IMR-90 (cell line): ENCODE measurements at regions not wholly inside any gene's neighbourhood (a gene's known extent, or its start where the extent isn't known, plus 50 kb on each side); places are given as distances from the start of the nearest gene placed in this dataset.

Experiments used
- ATAC-seq: fragments of 200-7000 bp; cut with Tn5 transposase; 2 replicates; pipeline ENCODE4 v1.9.1; 2020; ENCODE audit warnings: low read depth, mild to moderate bottlenecking, moderate library complexity
- BruUV-seq: library from RNA; stranded (reverse); fragments of 400-500 nt; replicated peaks from 2 replicates; lab custom pipeline; 2021; lab: Mats Ljungman, UMichigan
- CTCF ChIA-PET: fragments of 300-600 bp; formaldehyde crosslinking; extraction: SDS; loops from one replicate; lab custom pipeline; 2021; ENCODE audit warnings: antibody characterized with exemption; lab: Yijun Ruan, JAX
- POLR2A ChIA-PET: fragments of 300-600 bp; sonication (Branson Sonifier 250); formaldehyde crosslinking; loops from one replicate; lab custom pipeline; 2022; ENCODE audit warnings: antibody characterized with exemption; ENCODE audit not compliant: unreplicated experiment; lab: Charles Lee
- DNase-seq: peaks from one replicate; pipeline ENCODE4 v3.0.0; 2013
- H2AFZ ChIP-seq: replicated peaks from 2 replicates; pipeline ENCODE3; 2013; ENCODE audit warnings: low read length, mild to moderate bottlenecking; ENCODE audit not compliant: poor library complexity
- H2AK5ac ChIP-seq: 2 replicates; pipeline ENCODE4 v1.6.1; 2013; ENCODE audit warnings: low read depth, low read length, inconsistent platforms
- H2AK9ac ChIP-seq: replicated peaks from 2 replicates; pipeline ENCODE3; 2013; ENCODE audit warnings: mild to moderate bottlenecking, low read depth, low read length, moderate library complexity; ENCODE audit not compliant: poor library complexity
- H2BK120ac ChIP-seq: 2 replicates; pipeline ENCODE4 v1.6.1; 2013; ENCODE audit warnings: low read depth, low read length, inconsistent platforms
- H2BK15ac ChIP-seq: 3 replicates; pipeline ENCODE4 v1.6.1; 2013; ENCODE audit warnings: low read depth, low read length, inconsistent platforms
- H2BK20ac ChIP-seq: 2 replicates; pipeline ENCODE4 v1.6.1; 2013; ENCODE audit warnings: low read depth, mild to moderate bottlenecking, inconsistent platforms, low read length, moderate library complexity
- H2BK5ac ChIP-seq: 2 replicates; pipeline ENCODE4 v1.6.1; 2013; ENCODE audit warnings: mild to moderate bottlenecking, low read depth, low read length, inconsistent platforms; ENCODE audit not compliant: poor library complexity, severe bottlenecking
- H3K14ac ChIP-seq: replicated peaks from 2 replicates; pipeline ENCODE4 v1.6.1; 2013; ENCODE audit warnings: low read depth, low read length, inconsistent platforms
- H3K18ac ChIP-seq: 2 replicates; pipeline ENCODE4 v1.6.1; 2013; ENCODE audit warnings: low read depth, low read length, control low read depth
- H3K23ac ChIP-seq: 2 replicates; pipeline ENCODE4 v1.6.1; 2013; ENCODE audit warnings: low read depth, low read length, inconsistent platforms
- H3K27ac ChIP-seq: 2 replicates; pipeline ENCODE4 v1.5.1; 2013; ENCODE audit warnings: mild to moderate bottlenecking, control low read depth, low read length; ENCODE audit not compliant: insufficient read depth
- H3K27me3 ChIP-seq: 2 replicates; pipeline ENCODE4 v1.6.1; 2013; ENCODE audit warnings: low read length; ENCODE audit not compliant: control insufficient read depth, insufficient read depth
- H3K36me3 ChIP-seq: 2 replicates; pipeline ENCODE4 v1.6.1; 2013; ENCODE audit warnings: low read length, mixed read lengths; ENCODE audit not compliant: control insufficient read depth, insufficient read depth
- H3K4ac ChIP-seq: 2 replicates; pipeline ENCODE4 v1.6.1; 2013; ENCODE audit warnings: low read depth, low read length, inconsistent platforms
- H3K4me1 ChIP-seq: 2 replicates; pipeline ENCODE4 v1.6.1; 2013; ENCODE audit warnings: low read length, mixed read lengths; ENCODE audit not compliant: control insufficient read depth, insufficient read depth
- H3K4me2 ChIP-seq: 2 replicates; pipeline ENCODE4 v1.6.1; 2013; ENCODE audit warnings: low read depth, mild to moderate bottlenecking, control low read depth, low read length, moderate library complexity
- H3K4me3 ChIP-seq: 2 replicates; pipeline ENCODE4 v1.5.1; 2013; ENCODE audit warnings: low read depth, mild to moderate bottlenecking, control low read depth, low read length, moderate library complexity; ENCODE audit not compliant: insufficient read depth
- H3K56ac ChIP-seq: 2 replicates; pipeline ENCODE4 v1.6.1; 2013; ENCODE audit warnings: low read length, inconsistent platforms; ENCODE audit not compliant: insufficient read depth; ENCODE audit errors: extremely low read depth
- H3K79me1 ChIP-seq, 2 experiments: 2 replicates each; pipeline ENCODE4 v1.6.1; 2013; ENCODE audit warnings: low read length in 2 of 2, inconsistent platforms in 1 of 2, low read depth in 1 of 2
- H3K9ac ChIP-seq: 2 replicates; pipeline ENCODE4 v1.6.1; 2013; ENCODE audit warnings: low read depth, low read length, control low read depth
- H3K9me1 ChIP-seq: 2 replicates; pipeline ENCODE4 v1.6.1; 2013; ENCODE audit warnings: low read length, inconsistent platforms; ENCODE audit not compliant: insufficient read depth
- H3K9me3 ChIP-seq: 2 replicates; pipeline ENCODE4 v1.6.1; 2013; ENCODE audit warnings: low read length; ENCODE audit not compliant: control insufficient read depth, insufficient read depth
- H4K20me1 ChIP-seq: 2 replicates; pipeline ENCODE4 v1.6.1; 2013; ENCODE audit warnings: low read length, inconsistent platforms; ENCODE audit not compliant: insufficient read depth
- H4K5ac ChIP-seq: 2 replicates; pipeline ENCODE4 v1.6.1; 2013; ENCODE audit warnings: mild to moderate bottlenecking, low read depth, low read length, control low read depth
- H4K8ac ChIP-seq, 2 experiments: 2 replicates each; pipeline ENCODE4 v1.6.1; 2013; ENCODE audit warnings: low read depth in 2 of 2, low read length in 2 of 2, control low read depth in 1 of 2, inconsistent platforms in 1 of 2
- H4K91ac ChIP-seq: 2 replicates; pipeline ENCODE4 v1.6.1; 2013; ENCODE audit warnings: low read depth, low read length, inconsistent platforms; ENCODE audit not compliant: insufficient read depth
- CTCF ChIP-seq: conservative IDR thresholded peaks from 2 replicates; pipeline ENCODE4 v1.5.1; 2012; ENCODE audit warnings: mild to moderate bottlenecking, low read depth, low read length, improper control_type of control experiment
- MAFK ChIP-seq: IDR thresholded peaks from 2 replicates; pipeline ENCODE4 v1.6.1; 2012; ENCODE audit warnings: low read depth, low read length, improper control_type of control experiment
- MAZ ChIP-seq: IDR thresholded peaks from 2 replicates; pipeline ENCODE4 v1.6.1; 2012; ENCODE audit warnings: low read depth, mild to moderate bottlenecking, low read length, improper control_type of control experiment, moderate library complexity, borderline replicate concordance
- NFE2L2 ChIP-seq: fragments of 150-350 bp; IDR thresholded peaks from 2 replicates; pipeline ENCODE4 v1.6.1; 2016; ENCODE audit warnings: low read depth, mild to moderate bottlenecking, low read length
- USF2 ChIP-seq: fragments of 150-350 bp; IDR thresholded peaks from 2 replicates; pipeline ENCODE4 v1.6.1; 2017; ENCODE audit warnings: mild to moderate bottlenecking, antibody characterized with exemption, low read length, low read depth
- WGBS, 2 experiments: methylation state at CpG; one replicate each; pipeline versions ENCODE4 v1.1.5 to v1.1.7; 2013; ENCODE audit warnings: missing lambda C conversion rate in 2 of 2; ENCODE audit not compliant: insufficient read length in 1 of 2; ENCODE audit errors: extremely low coverage in 2 of 2; 5-methylcytosine and 5-hydroxymethylcytosine counted together
- dilution Hi-C: fragments of 300-500 bp; cut with HindIII; formaldehyde crosslinking; loops from one replicate; pipeline ENCODE4 v1.14.3; 2018; ENCODE audit warnings: low sequenced_read_pairs; ENCODE audit not compliant: unreplicated experiment
- in situ Hi-C: fragments of 300-500 bp; cut with MboI; formaldehyde crosslinking; loops from 3 replicates; pipeline ENCODE4 v1.14.3; 2019; ENCODE audit warnings: low sequenced_read_pairs, inconsistent platforms, mixed read lengths
- intact Hi-C: fragments of 100-400 bp; cut with micrococcal nuclease; formaldehyde crosslinking; loops from 2 replicates; pipeline ENCODE4 v1.10.0; 2022

DNA sequence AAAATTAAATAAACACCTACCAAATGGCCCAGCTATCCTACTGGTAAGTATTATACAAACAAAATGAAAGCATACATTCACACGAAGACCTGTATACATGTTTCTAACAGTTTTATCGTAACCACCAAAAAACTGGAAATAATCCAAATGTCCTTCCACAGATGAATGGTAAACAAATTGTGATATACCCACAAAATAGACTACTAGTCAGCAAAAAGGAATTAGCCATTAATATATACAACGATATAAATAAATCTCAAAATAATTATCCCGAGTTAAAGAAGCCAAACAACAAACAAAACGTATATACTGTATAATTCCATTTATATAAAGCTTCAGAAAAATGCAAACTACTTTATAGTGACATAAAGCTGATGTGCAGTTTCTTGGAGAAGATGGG, 106.3 kb upstream of the SERTM1 start:
- no peak overlapping the region for H3K4ac ChIP-seq
- no peaks in the 10 kb centered on the region for H3K79me1 ChIP-seq
- H2BK15ac ChIP-seq: no peak overlapping the region
- H4K91ac ChIP-seq: no peak overlapping the region
- ATAC-seq: no peak
- no peak overlapping the region for H3K18ac ChIP-seq
- H2BK20ac ChIP-seq: no peak overlapping the region
- ChIA-PET POLR2A (no interaction called here), CTCF (no interaction called here)
- dilution Hi-C loops: no loop called here
- no peaks in the 10 kb centered on the region for H3K4me1 ChIP-seq
- WGBS, 2 experiments: no CpG with 5 or more reads among the region's 5 CpGs
- no peak overlapping the region for H3K23ac ChIP-seq
- H3K36me3 ChIP-seq: no peaks in the 10 kb centered on the region
- no peak for DNase-seq
- TF ChIP-seq MAFK (peak; percentile 74), MAZ (no peak), CTCF (no peak), USF2 (no peak), NFE2L2 (no peak)
- no peak overlapping the region for H2AFZ ChIP-seq
- no peaks in the 10 kb centered on the region for H3K27me3 ChIP-seq
- no peak overlapping the region for H4K5ac ChIP-seq
- intact Hi-C loops: no loop called here
- H3K9me1 ChIP-seq: no peaks in the 10 kb centered on the region
- no peaks in the 10 kb centered on the region for H3K9me3 ChIP-seq
- no peaks in the 10 kb centered on the region for H4K20me1 ChIP-seq
- H3K27ac ChIP-seq: no peak overlapping the region
- no peak overlapping the region for H2AK9ac ChIP-seq
- no peak overlapping the region for H3K14ac ChIP-seq
- no peak overlapping the region for H3K56ac ChIP-seq
- H2AK5ac ChIP-seq: no peak overlapping the region
- no peak overlapping the region for H3K9ac ChIP-seq
- BruUV-seq: no TSS peak
- no peak overlapping the region for H2BK120ac ChIP-seq
- H2BK5ac ChIP-seq: no peak overlapping the region
- H3K4me2 ChIP-seq: no peak overlapping the region
- no peak overlapping the region for H3K4me3 ChIP-seq
- no peak overlapping the region for H4K8ac ChIP-seq
- in situ Hi-C loops: no loop called here
